Transverse colon (tissue), 4 donors: ENCODE measurements at regions not wholly inside any gene's neighbourhood (a gene's known extent, or its start where the extent isn't known, plus 50 kb on each side); places are given as distances from the start of the nearest gene placed in this dataset.

Experiments used
- DNase-seq: peaks from one replicate; pipeline ENCODE4 v3.0.0-alpha.2; 2019
- H3K27ac ChIP-seq, 4 donors: fragments of 200-600 bp; sonication (generic); 2 replicates each; pipeline ENCODE4 v1.5.1; 2016 to 2018; ENCODE audit warnings: inconsistent platforms in 4 of 4
- H3K27me3 ChIP-seq: fragments of 200-600 bp; sonication (generic); 2 replicates; pipeline ENCODE4 v1.5.1; 2017; ENCODE audit warnings: inconsistent platforms
- H3K36me3 ChIP-seq, 4 donors: fragments of 200-600 bp; sonication (generic); 2 replicates each; pipeline ENCODE4 v1.5.1; 2017 to 2019; ENCODE audit warnings: inconsistent platforms in 4 of 4
- H3K4me1 ChIP-seq, 4 donors: fragments of 200-600 bp; sonication (generic); 2 replicates each; pipeline ENCODE4 v1.5.1; 2017 to 2020; ENCODE audit warnings: inconsistent platforms in 4 of 4
- H3K4me3 ChIP-seq, 4 donors: fragments of 200-600 bp; sonication (generic); 1 replicate in 1 of 4; 2 replicates in 3 of 4; pipeline versions ENCODE4 v1.5.1 to v1.6.1; 2017 to 2019; ENCODE audit warnings: inconsistent platforms in 4 of 4
- H3K9me3 ChIP-seq, 2 donors: fragments of 200-600 bp; sonication (generic); 2 replicates each; pipeline ENCODE4 v1.5.1; 2017 to 2019; ENCODE audit warnings: inconsistent platforms in 2 of 2
- EP300 ChIP-seq: sonication (generic); formaldehyde crosslinking; IDR thresholded peaks from one replicate; pipeline ENCODE4 v1.6.1; 2017; ENCODE audit warnings: antibody characterized with exemption, low read depth
- POLR2A ChIP-seq: fragments of 450-650 bp; IDR thresholded peaks from one replicate; pipeline ENCODE4 v1.6.1; 2016; ENCODE audit warnings: antibody characterized with exemption, mild to moderate bottlenecking, moderate library complexity
- POLR2AphosphoS5 ChIP-seq, 3 donors: sonication (generic); formaldehyde crosslinking; IDR thresholded peaks; one replicate each; pipeline ENCODE4 v1.6.1; 2016; ENCODE audit warnings: antibody characterized with exemption in 3 of 3
- WGBS, 2 donors: methylation state at CpG; one replicate each; pipeline ENCODE4 v1.1.5; 2018; ENCODE audit warnings: low coverage in 1 of 2; 5-methylcytosine and 5-hydroxymethylcytosine counted together
- in situ Hi-C, 4 donors: fragments of 200-750 bp; cut with MboI; loops; one replicate each; pipeline versions ENCODE4 v1.15.0 to v1.15.1; 2017; ENCODE audit warnings: low sequenced_read_pairs in 3 of 4, low pct_ligation_motif_present in 1 of 4, low pct_unique_long_range_greater_than_20kb in 1 of 4
- intact Hi-C: fragments of 100-400 bp; cut with DNase I; formaldehyde crosslinking; loops from one replicate; pipeline ENCODE4 v1.15.1; 2023; ENCODE audit warnings: low total_unique reads
- TF ChIP-seq, protein P1 (sequence below), 5 experiments: fragments of 200-600 bp in 3 of 5; fragments of 450-650 bp in 2 of 5; sonication (generic) in 3 of 5; IDR thresholded peaks; 1 replicate in 2 of 5; 2 replicates in 3 of 5; pipeline ENCODE4 v1.5.1; 2016 to 2017; ENCODE audit warnings: antibody characterized with exemption in 5 of 5, inconsistent platforms in 3 of 5, mild to moderate bottlenecking in 2 of 5, moderate library complexity in 1 of 5

- 13 to 19% methylated on average over 1 to 2 of the region's 2 CpGs for WGBS, 2 donors
- Histone ChIP-seq H3K4me1 (no peaks in the 10 kb centered on the region), H3K9me3 (peaks cover 0 to 7% of the 10 kb centered on the region in 2 donors), H3K27me3 (no peaks in the 10 kb centered on the region), H3K27ac (no peak overlapping the region), H3K36me3 (no peaks in the 10 kb centered on the region), H3K4me3 (no peak overlapping the region)
- in situ Hi-C loops (no loop called here), intact Hi-C loops (loop anchor here (5.0 kb wide), 1 partner anchor 314 kb away; no protein-coding TSS in a partner anchor)
- TF ChIP-seq, protein P1, sequence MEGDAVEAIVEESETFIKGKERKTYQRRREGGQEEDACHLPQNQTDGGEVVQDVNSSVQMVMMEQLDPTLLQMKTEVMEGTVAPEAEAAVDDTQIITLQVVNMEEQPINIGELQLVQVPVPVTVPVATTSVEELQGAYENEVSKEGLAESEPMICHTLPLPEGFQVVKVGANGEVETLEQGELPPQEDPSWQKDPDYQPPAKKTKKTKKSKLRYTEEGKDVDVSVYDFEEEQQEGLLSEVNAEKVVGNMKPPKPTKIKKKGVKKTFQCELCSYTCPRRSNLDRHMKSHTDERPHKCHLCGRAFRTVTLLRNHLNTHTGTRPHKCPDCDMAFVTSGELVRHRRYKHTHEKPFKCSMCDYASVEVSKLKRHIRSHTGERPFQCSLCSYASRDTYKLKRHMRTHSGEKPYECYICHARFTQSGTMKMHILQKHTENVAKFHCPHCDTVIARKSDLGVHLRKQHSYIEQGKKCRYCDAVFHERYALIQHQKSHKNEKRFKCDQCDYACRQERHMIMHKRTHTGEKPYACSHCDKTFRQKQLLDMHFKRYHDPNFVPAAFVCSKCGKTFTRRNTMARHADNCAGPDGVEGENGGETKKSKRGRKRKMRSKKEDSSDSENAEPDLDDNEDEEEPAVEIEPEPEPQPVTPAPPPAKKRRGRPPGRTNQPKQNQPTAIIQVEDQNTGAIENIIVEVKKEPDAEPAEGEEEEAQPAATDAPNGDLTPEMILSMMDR (IDR thresholded peaks at IDR 0.05) = no peak
- TF ChIP-seq POLR2A = no peak
- no peak for TF ChIP-seq EP300
- no peak for TF ChIP-seq POLR2AphosphoS5 (IDR thresholded peaks at IDR 0.05)
- DNase-seq = no peak
These were observed 523.0 kb upstream of the CA10 start for GRCh38 chr17:52681480-52681879.

GRCh38 chr17:52678211-52678610, 519.7 kb upstream of the CA10 start:
- TF ChIP-seq, protein P1 (IDR thresholded peaks at IDR 0.05) = no peak
- TF ChIP-seq POLR2A = no peak
- no peak for TF ChIP-seq EP300
- no peak overlapping the region for H3K27ac ChIP-seq
- no peaks in the 10 kb centered on the region for H3K36me3 ChIP-seq
- H3K9me3 ChIP-seq = peaks cover 0 to 7% of the 10 kb centered on the region in 2 donors
- H3K4me3 ChIP-seq = no peak overlapping the region
- WGBS, 2 donors = 86% methylated on average over 1 of the region's 1 CpG; no CpG with 5 or more reads in 1 of the 2 donors
- no peaks in the 10 kb centered on the region for H3K4me1 ChIP-seq
- in situ Hi-C loops (no loop called here), intact Hi-C loops (no loop called here)
- no peak for DNase-seq
- H3K27me3 ChIP-seq = no peaks in the 10 kb centered on the region

- H3K9me3 ChIP-seq = peaks cover 0 to 5% of the 10 kb centered on the region in 2 donors
- H3K4me3 ChIP-seq = no peak overlapping the region
- no peaks in the 10 kb centered on the region for H3K36me3 ChIP-seq
- intact Hi-C loops (no loop called here), in situ Hi-C loops (no loop called here)
- no peaks in the 10 kb centered on the region for H3K4me1 ChIP-seq
- DNase-seq = no peak
- no peak overlapping the region for H3K27ac ChIP-seq
- 52 to 60% methylated on average over 4 of the region's 4 CpGs for WGBS, 2 donors
- no peak for TF ChIP-seq POLR2AphosphoS5 (IDR thresholded peaks at IDR 0.05)
- no peaks in the 10 kb centered on the region for H3K27me3 ChIP-seq
These were observed 516.2 kb upstream of the CA10 start for GRCh38 chr17:52674686-52675085.

DNA sequence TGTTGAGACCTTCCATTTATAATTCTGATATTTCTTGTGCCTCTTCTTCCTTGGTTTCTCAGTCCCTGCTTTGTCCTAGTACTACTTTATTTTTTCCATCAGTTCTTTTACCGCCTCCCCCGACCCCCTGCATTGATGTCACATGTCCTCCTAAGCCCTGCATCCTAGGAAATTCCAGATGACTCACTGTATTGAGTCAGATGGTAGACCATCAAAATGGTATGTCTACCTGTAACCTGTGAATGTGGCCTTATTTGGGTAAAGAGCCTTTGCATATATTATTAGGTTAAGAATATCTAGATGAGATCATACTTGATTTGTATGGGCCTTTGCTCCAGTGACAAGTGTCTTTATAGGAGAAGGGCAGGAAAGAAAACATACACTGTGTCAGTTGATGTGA, 515.3 kb upstream of the CA10 start:
- no peaks in the 10 kb centered on the region for H3K9me3 ChIP-seq
- in situ Hi-C loops (no loop called here), intact Hi-C loops (no loop called here)
- no peak for DNase-seq
- no peak overlapping the region for H3K27ac ChIP-seq
- no peaks in the 10 kb centered on the region for H3K27me3 ChIP-seq
- WGBS, 2 donors = 75 to 100% methylated on average over 2 of the region's 2 CpGs
- TF ChIP-seq POLR2AphosphoS5 (IDR thresholded peaks at IDR 0.05) (no peak), EP300 (no peak), POLR2A (no peak)
- TF ChIP-seq, protein P1 (IDR thresholded peaks at IDR 0.05) = no peak
- no peak overlapping the region for H3K4me3 ChIP-seq
- H3K36me3 ChIP-seq = no peaks in the 10 kb centered on the region
- H3K4me1 ChIP-seq = no peaks in the 10 kb centered on the region

DNA sequence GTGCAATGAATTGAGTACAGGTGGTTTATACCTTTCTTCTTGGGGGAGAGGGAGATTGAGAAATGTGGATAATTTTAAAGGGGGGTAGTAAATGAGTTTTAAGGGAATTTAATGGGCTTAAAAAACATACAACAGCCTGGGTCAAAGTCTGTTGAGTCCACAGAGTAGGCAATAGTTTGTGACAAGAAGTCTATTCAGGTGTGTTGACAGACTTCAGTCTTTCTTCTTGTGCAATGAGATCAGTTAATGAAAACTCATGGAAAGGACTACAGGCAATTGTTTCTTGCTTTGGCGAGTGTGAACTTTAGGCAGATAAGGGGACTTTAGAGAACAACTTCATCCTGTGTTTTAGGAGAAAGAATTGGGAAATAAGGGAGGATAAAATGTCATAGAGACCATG, 507.8 kb upstream of the CA10 start:
- Histone ChIP-seq H3K9me3 (peaks cover 0 to 5% of the 10 kb centered on the region in 2 donors), H3K27ac (no peak overlapping the region), H3K27me3 (no peaks in the 10 kb centered on the region), H3K4me3 (no peak overlapping the region), H3K36me3 (no peaks in the 10 kb centered on the region), H3K4me1 (no peaks in the 10 kb centered on the region)
- no peak for DNase-seq
- 82 to 83% methylated on average over 1 of the region's 1 CpG for WGBS, 2 donors
- intact Hi-C loops = no loop called here
- in situ Hi-C loops = no loop called here
- TF ChIP-seq POLR2A = no peak
